GM21360 (cell line): ENCODE measurements at regions not wholly inside any gene's neighbourhood (a gene's known extent, or its start where the extent isn't known, plus 50 kb on each side); places are given as distances from the start of the nearest gene placed in this dataset.
"Not testable (repeated sequence)": the region's sequence is repeated elsewhere in the genome, so short reads cannot be mapped to it uniquely, and the experiment has no call there.

Source experiments
- ATAC-seq: cut with Tn5 transposase; IDR thresholded peaks from one replicate; pipeline ENCODE4 v1.9.1; 2021; ENCODE audit warnings: mild to moderate bottlenecking, moderate library complexity; ENCODE audit not compliant: unreplicated experiment

DNA sequence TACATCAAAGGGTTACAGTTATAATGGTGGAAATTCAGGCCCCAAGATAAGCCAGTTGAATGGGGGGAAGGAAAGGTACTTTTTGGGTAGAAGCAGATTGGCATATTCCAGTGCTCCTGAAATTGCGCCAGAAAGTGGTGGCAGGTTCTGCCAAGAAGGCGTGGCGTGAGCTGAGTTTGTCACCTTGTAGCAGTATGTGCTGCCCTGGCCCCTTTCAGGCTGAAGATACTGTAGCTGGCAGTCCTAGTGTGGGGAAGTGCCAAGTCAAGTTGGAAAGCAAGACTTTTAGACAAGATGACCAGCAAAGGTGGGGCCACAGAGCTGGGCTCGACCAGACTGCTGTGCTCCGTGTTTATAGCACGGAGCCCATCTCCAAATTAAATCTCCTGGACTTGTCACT lies 133.6 kb upstream of the GLRA1 start:
- no peak for ATAC-seq

DNA sequence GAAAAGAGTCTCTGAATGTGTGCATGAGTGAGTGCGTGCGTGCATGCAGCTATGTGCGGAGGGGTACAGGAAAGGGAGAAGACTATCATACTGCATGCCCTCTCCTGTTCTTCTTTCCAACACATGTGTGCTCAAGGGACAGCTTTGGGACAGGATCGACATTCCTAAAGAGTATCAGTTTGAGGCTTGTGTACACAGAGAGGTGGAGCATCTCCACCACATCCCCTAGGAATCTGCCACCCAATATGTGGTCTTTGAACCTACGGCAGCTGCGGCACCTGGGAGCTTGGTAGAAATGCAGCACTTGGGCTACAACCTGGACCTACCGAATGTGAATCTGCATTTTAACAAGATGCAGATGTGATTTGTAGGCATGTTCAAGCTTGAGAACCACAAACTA lies 132.3 kb upstream of the GLRA1 start:
- ATAC-seq, result no peak

DNA sequence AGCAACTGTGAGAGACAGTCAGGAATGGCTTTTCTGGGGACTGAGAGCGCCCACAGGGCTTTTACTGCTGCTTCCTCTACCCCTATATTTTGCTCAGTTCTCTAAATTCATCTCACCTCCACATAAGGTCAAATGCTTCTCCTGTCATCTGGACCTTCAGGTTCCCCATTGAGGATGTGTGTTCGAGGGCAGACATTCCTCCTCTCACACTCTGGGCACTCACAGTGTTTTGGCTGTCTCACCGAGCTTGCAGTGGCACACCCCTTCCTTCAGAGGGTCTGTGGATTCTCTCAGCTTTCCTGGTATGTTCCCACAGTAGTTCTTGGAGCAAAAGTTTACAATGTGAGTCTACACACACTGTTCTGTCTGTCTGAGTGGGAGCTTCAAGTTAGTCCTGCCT lies 127.8 kb upstream of the GLRA1 start:
- ATAC-seq, result no peak

DNA sequence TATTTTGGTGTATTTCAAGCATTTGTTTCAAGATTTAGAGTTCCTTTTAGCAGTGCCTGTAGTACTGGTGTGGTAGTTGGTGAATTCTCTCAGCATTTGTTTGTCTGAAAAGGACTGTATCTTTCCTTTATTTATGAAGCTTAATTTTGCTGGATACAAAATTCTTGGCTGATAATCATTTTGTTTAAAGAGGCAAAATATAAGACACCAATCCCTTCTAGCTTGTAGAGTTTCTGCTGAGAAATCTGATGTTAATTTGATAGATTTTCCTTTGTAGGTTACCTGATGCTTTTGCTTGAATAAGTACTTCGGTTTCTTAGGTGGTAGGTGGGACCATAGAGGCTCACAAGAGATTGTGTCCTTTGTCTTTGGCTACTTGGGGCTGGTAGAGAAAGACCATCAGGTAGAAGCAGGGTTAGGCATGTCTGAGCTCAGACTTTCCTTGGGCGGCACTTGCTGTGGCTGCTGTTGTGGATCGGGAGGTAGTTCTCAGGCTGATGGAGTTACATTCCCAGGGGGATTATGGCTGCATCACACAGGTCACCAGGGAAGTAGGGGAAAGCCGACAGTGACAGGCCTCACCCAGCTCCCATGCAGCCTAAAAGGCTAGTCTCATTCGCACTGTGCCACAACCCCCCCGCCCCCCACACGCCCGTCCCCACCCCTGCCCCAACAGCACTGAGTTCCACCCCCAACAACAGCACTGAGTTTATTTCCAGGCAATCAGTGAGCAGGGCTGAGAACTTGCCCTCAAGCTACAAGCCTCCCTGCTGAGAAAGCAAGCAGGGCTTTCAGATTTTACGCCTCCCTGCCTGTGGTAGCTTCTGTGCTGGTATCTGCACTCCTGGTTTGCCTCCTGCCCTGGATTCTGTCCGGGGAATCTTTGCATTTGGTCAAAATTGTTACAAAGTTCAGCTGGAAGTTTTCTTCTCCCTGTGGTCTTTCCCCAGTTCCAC lies 127.1 kb upstream of the GLRA1 start:
- ATAC-seq, result no peak

DNA sequence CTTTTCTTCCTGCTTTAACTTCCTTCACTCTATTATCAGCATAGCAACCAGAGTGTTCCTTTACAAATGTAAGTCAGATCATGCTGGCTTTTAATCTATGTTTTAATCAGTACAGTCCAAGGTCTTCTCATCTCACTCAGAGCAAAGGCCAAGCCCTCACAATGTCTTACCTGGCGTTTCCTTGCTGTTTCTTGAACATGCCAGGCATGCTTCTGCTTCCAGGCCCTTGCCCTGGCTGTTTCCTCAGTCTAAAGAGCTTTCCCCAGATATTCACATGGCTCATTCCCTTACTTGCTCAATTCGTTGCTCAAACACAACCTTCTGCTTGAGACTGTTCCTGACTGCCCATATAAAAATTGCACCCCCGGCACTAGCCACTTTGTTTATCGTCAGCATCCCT lies 121.7 kb upstream of the GLRA1 start:
- no peak for ATAC-seq

DNA sequence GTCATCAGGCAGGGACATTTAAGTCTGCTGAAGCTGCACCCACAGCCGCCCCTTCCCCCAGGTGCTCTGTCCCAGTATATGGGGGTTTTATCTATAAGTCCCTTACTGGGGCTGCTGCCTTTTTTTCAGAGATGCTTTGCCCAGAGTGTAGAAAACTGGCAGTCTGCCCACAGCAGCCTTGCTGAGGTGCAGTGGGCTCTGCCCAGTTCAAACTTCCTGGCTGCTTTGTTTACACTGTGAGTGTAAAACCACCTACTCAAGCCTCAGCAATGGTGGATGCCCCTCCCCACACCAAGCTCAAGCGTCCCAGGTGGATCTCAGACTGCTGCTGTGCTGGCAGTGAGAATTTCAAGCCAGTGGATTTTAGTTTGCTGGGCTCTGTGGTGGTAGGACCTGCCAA lies 114.2 kb upstream of the GLRA1 start:
- ATAC-seq, result not testable (repeated sequence)

DNA sequence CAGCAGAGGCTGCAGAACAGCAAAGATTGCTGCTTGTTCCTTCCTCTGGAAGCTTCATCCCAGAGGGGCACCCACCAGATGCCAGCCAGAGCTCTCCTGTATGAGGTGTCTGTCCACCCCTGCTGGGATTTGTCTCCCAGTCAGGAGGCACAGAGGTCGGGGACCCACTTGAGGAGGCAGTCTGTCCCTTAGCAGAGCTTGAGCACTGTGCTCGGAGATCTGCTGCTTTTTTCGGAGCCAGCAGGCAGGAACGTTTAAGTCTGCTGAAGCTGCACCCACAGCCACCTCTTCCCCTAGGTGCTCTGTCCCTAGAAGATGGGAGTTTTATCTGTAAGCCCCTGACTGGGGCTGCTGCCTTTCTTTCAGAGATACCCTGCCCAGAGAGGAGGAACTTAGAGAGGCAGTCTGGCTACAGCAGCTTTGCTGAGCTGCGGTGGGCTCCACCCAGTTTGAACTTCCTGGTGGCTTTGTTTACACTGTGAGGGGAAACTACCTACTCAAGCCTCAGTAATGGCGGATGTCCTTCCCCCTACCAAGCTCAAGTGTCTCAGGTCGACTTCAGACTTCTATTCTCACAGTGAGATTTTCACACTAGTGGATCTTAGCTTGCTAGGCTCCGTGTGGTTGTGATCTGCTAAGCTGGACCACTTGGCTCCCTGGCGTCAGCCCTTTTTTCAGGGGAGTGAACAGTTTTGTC lies 101.8 kb upstream of the GLRA1 start:
- not testable (repeated sequence) for ATAC-seq

DNA sequence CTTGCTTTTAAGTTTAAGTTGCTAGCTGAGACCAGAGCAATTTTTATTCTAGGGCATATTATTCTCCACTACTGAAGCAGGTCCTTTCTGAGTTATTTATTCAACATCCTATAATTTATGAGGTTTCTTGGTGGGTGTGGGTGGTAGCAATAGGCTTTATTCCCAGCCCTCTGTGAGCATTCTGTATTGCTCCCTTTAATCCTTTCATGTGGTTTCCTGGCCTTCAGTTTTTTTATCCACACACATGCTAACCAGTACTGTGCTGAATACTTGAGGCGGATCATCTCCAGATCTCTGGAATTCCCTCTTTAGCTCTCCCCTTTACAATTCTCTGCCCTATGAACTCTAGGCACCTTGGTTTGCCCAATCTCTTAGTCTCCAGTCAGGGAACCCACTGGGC lies 91.8 kb upstream of the GLRA1 start:
- ATAC-seq, result no peak

DNA sequence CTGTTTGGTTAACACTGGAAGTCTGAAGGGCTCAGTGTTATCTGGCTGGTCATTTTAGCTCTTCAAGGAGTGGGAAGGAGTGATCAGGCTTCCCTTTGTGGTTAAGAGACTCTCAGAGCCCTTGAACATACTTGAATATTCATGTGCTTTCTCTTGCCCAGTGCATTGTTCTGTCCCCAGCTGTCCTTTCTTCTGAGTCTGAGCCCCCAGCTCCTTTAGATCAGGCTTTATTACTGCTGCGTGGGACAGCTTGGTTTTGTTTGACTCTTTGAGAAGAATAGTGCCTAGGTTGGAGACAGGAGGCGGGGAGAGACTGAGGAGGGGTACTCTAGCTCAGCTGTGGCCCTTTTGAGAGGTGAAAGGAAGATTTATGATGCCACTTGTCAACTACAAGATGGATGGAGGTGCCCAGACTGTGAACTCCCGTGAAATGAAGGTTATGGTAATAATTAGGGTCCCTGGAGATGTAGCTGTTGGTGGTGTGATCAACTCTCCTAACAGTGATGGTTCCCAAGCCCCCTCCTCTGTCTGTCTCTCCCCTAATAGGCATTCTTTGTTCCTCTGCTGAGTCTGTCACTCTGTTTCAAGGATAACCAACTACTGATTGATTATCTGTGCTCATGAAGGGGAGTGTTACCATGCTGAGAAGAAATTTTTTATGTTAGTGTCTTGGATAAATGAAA lies 83.1 kb upstream of the GLRA1 start:
- no peak for ATAC-seq

DNA sequence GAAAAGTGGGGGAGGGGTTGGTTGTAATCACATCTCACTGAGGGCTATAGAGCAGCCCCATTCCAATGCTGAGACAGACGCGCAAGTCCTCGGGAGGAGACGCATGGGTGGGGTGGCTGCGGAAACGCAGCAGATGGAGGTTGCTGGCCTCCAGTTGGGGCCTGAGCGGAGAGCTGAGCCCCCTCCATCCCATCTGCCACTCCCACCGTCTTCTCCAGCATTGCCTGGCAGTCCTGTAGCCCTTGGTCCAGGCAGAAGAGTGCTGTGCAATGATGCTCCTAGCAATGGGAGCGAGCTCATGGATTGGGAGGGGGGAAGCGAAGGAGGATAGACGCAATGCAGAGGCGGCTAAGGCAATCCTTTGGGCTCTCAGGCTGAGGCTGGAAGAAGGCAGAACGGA lies 79.4 kb upstream of the GLRA1 start:
- no peak for ATAC-seq
